H9 (cell line): ENCODE measurements at regions not wholly inside any gene's neighbourhood (a gene's known extent, or its start where the extent isn't known, plus 50 kb on each side); places are given as distances from the start of the nearest gene placed in this dataset.

Source experiments
- DNase-seq: peaks from one replicate; pipeline ENCODE4 v3.0.0-alpha.2; 2017
- H2AFZ ChIP-seq: one replicate; pipeline ENCODE4 v1.6.1; 2013; ENCODE audit warnings: mild to moderate bottlenecking, low read length, control low read depth, moderate library complexity
- H2AK5ac ChIP-seq: 2 replicates; pipeline ENCODE4 v1.6.1; 2013; ENCODE audit warnings: low read length, control low read depth, mixed read lengths; ENCODE audit not compliant: insufficient read length
- H2BK120ac ChIP-seq: one replicate; pipeline ENCODE4 v1.6.1; 2013; ENCODE audit warnings: low read depth, mild to moderate bottlenecking, low read length, control low read depth, inconsistent platforms; ENCODE audit not compliant: poor library complexity, severe bottlenecking
- H2BK12ac ChIP-seq: 2 replicates; pipeline ENCODE4 v1.6.1; 2013; ENCODE audit warnings: low read length, control low read depth, mixed read lengths, low read depth; ENCODE audit not compliant: insufficient read length
- H2BK15ac ChIP-seq: 2 replicates; pipeline ENCODE4 v1.6.1; 2013; ENCODE audit warnings: low read depth, low read length, control low read depth
- H2BK20ac ChIP-seq: one replicate; pipeline ENCODE4 v1.6.1; 2013; ENCODE audit warnings: low read depth, mild to moderate bottlenecking, low read length, control low read depth, inconsistent platforms; ENCODE audit not compliant: poor library complexity, severe bottlenecking
- H2BK5ac ChIP-seq: 2 replicates; pipeline ENCODE4 v1.6.1; 2013; ENCODE audit warnings: low read length, control low read depth, mixed read lengths; ENCODE audit not compliant: insufficient read length
- H3K14ac ChIP-seq: 2 replicates; pipeline ENCODE4 v1.6.1; 2013; ENCODE audit warnings: low read length, control low read depth; ENCODE audit not compliant: insufficient read depth
- H3K18ac ChIP-seq: 2 replicates; pipeline ENCODE4 v1.6.1; 2013; ENCODE audit warnings: low read depth, mild to moderate bottlenecking, mixed read lengths, low read length, control low read depth; ENCODE audit not compliant: insufficient read length
- H3K23ac ChIP-seq: 2 replicates; pipeline ENCODE4 v1.6.1; 2013; ENCODE audit warnings: low read length, control low read depth, mixed read lengths, low read depth; ENCODE audit not compliant: insufficient read length
- H3K23me2 ChIP-seq: 2 replicates; pipeline ENCODE4 v1.6.1; 2013; ENCODE audit warnings: low read depth, mild to moderate bottlenecking, mixed read lengths, low read length, control low read depth; ENCODE audit not compliant: insufficient read length, poor library complexity, severe bottlenecking
- H3K27ac ChIP-seq: 2 replicates; pipeline ENCODE4 v1.5.1; 2013; ENCODE audit warnings: low read length, control low read depth, mixed read lengths, low read depth; ENCODE audit not compliant: insufficient read length
- H3K27me3 ChIP-seq: 2 replicates; pipeline ENCODE4 v1.6.1; 2013; ENCODE audit warnings: low read length, control low read depth, inconsistent platforms; ENCODE audit not compliant: insufficient read depth
- H3K4ac ChIP-seq: 2 replicates; pipeline ENCODE4 v1.6.1; 2013; ENCODE audit warnings: low read depth, mild to moderate bottlenecking, control low read depth, inconsistent platforms, low read length, moderate library complexity
- H3K4me1 ChIP-seq: 2 replicates; pipeline ENCODE4 v1.6.1; 2013; ENCODE audit warnings: low read length, control low read depth, inconsistent platforms; ENCODE audit not compliant: insufficient read depth
- H3K4me2 ChIP-seq: 2 replicates; pipeline ENCODE4 v1.6.1; 2013; ENCODE audit warnings: low read length, control low read depth, mixed read lengths; ENCODE audit not compliant: insufficient read length, insufficient read depth
- H3K56ac ChIP-seq: 2 replicates; pipeline ENCODE4 v1.6.1; 2013; ENCODE audit warnings: low read depth, mild to moderate bottlenecking, mixed read lengths, low read length, control low read depth; ENCODE audit not compliant: insufficient read length
- H3K79me1 ChIP-seq: 2 replicates; pipeline ENCODE4 v1.6.1; 2013; ENCODE audit warnings: low read depth, mild to moderate bottlenecking, moderate library complexity, low read length, control low read depth, inconsistent platforms; ENCODE audit not compliant: insufficient read depth, poor library complexity, severe bottlenecking
- H3K79me2 ChIP-seq: 2 replicates; pipeline ENCODE4 v1.6.1; 2013; ENCODE audit warnings: low read length, control low read depth, inconsistent platforms; ENCODE audit not compliant: insufficient read depth
- H3K9ac ChIP-seq: 2 replicates; pipeline ENCODE4 v1.6.1; 2013; ENCODE audit warnings: low read length, control low read depth, mixed read lengths; ENCODE audit not compliant: insufficient read length; ENCODE audit errors: extremely low read depth
- H3K9me3 ChIP-seq: one replicate; pipeline ENCODE4 v1.6.1; 2013; ENCODE audit warnings: low read depth, low read length, inconsistent platforms; ENCODE audit not compliant: control insufficient read depth
- H3T11ph ChIP-seq: one replicate; pipeline ENCODE4 v1.6.1; 2013; ENCODE audit warnings: mild to moderate bottlenecking, low read length, control low read depth, inconsistent platforms
- H4K20me1 ChIP-seq: one replicate; pipeline ENCODE4 v1.6.1; 2013; ENCODE audit not compliant: control insufficient read depth, insufficient read length, insufficient read depth
- H4K5ac ChIP-seq: 2 replicates; pipeline ENCODE4 v1.6.1; 2013; ENCODE audit warnings: low read depth, mild to moderate bottlenecking, mixed read lengths, low read length, control low read depth; ENCODE audit not compliant: insufficient read length
- H4K8ac ChIP-seq: replicated peaks from 2 replicates; pipeline ENCODE4 v1.6.1; 2013; ENCODE audit warnings: low read length, control low read depth, mixed read lengths, low read depth; ENCODE audit not compliant: insufficient read length
- H4K91ac ChIP-seq: 2 replicates; pipeline ENCODE4 v1.6.1; 2013; ENCODE audit warnings: low read depth, mild to moderate bottlenecking, moderate library complexity, mixed read lengths, low read length, control low read depth; ENCODE audit not compliant: insufficient read length
- H3K27ac Mint-ChIP-seq, 3 experiments: 2 replicates in 2 of 3; 3 replicates in 1 of 3; pipeline ENCODE4 v1.8.0; 2020 to 2021; ENCODE audit warnings: mixed read lengths in 3 of 3, mild to moderate bottlenecking in 1 of 3, moderate library complexity in 1 of 3
- H3K27me3 Mint-ChIP-seq: 2 replicates; pipeline ENCODE4 v1.8.0; 2021; ENCODE audit warnings: low read depth, mild to moderate bottlenecking, moderate library complexity, mixed read lengths
- H3K36me3 Mint-ChIP-seq, 3 experiments: 2 replicates in 2 of 3; 3 replicates in 1 of 3; pipeline ENCODE4 v1.8.0; 2020 to 2021; ENCODE audit warnings: low read depth in 3 of 3, mixed read lengths in 3 of 3; ENCODE audit not compliant: insufficient read depth in 1 of 3
- H3K4me1 Mint-ChIP-seq, 2 experiments: 2 replicates each; pipeline ENCODE4 v1.8.0; 2020; ENCODE audit warnings: mixed read lengths in 2 of 2
- H3K4me3 Mint-ChIP-seq, 2 experiments: 2 replicates in 1 of 2; 3 replicates in 1 of 2; pipeline ENCODE4 v1.8.0; 2020 to 2021; ENCODE audit warnings: mild to moderate bottlenecking in 2 of 2, mixed read lengths in 2 of 2, moderate library complexity in 1 of 2
- H3K9me3 Mint-ChIP-seq, 2 experiments: 2 replicates in 1 of 2; 3 replicates in 1 of 2; pipeline ENCODE4 v1.8.0; 2020; ENCODE audit warnings: mild to moderate bottlenecking in 2 of 2, mixed read lengths in 2 of 2, moderate library complexity in 1 of 2
- CTCF ChIP-seq: fragments of 200-600 bp; sonication (generic); conservative IDR thresholded peaks from 3 replicates; pipeline ENCODE4 v1.8.0; 2021; ENCODE audit warnings: antibody characterized with exemption, mild to moderate bottlenecking
- WGBS: extraction: QIAGEN DNeasy Blood & Tissue Kit; methylation state at CpG from one replicate; pipeline ENCODE4 v1.1.7; 2013; ENCODE audit warnings: missing lambda C conversion rate, low lambda C conversion rate, mixed read lengths; ENCODE audit not compliant: insufficient read length; ENCODE audit errors: extremely low coverage; 5-methylcytosine and 5-hydroxymethylcytosine counted together

- no peak overlapping the region for H2BK20ac ChIP-seq
- no peak overlapping the region for H3T11ph ChIP-seq
- H2BK15ac ChIP-seq, result no peak overlapping the region
- Mint-ChIP-seq H3K4me3 (no peak overlapping the region), H3K9me3 (no peaks in the 10 kb centered on the region), H3K27ac (no peak overlapping the region), H3K4me1 (no peaks in the 10 kb centered on the region), H3K27me3 (no peaks in the 10 kb centered on the region), H3K36me3 (no peaks in the 10 kb centered on the region)
- H2BK12ac ChIP-seq, result no peak overlapping the region
- H2AK5ac ChIP-seq, result no peak overlapping the region
- no peak overlapping the region for H2BK5ac ChIP-seq
- no peak overlapping the region for H3K4me2 ChIP-seq
- no peaks in the 10 kb centered on the region for H3K79me1 ChIP-seq
- no peak overlapping the region for H4K8ac ChIP-seq
- H3K23me2 ChIP-seq, result no peaks in the 10 kb centered on the region
- H3K56ac ChIP-seq, result no peak overlapping the region
- H3K4ac ChIP-seq, result no peak overlapping the region
- no peak overlapping the region for H2BK120ac ChIP-seq
- H3K14ac ChIP-seq, result no peak overlapping the region
- H4K5ac ChIP-seq, result no peak overlapping the region
- no peak for TF ChIP-seq CTCF
- H3K4me1 ChIP-seq, result no peaks in the 10 kb centered on the region
- DNase-seq, result no peak
- H3K79me2 ChIP-seq, result no peaks in the 10 kb centered on the region
- no peak overlapping the region for H3K9ac ChIP-seq
- H4K91ac ChIP-seq, result no peak overlapping the region
- H3K9me3 ChIP-seq, result no peaks in the 10 kb centered on the region
- no peak overlapping the region for H2AFZ ChIP-seq
- no peaks in the 10 kb centered on the region for H4K20me1 ChIP-seq
- H3K27me3 ChIP-seq, result no peaks in the 10 kb centered on the region
- H3K23ac ChIP-seq, result no peak overlapping the region
- no peak overlapping the region for H3K27ac ChIP-seq
- no CpG with 5 or more reads among the region's 2 CpGs for WGBS
- no peak overlapping the region for H3K18ac ChIP-seq
Measured at GRCh38 chr16:59148769-59149155, 414.6 kb upstream of the GOT2 start.
